CD4-positive, alpha-beta T cell (primary cell): ENCODE measurements at regions not wholly inside any gene's neighbourhood (a gene's known extent, or its start where the extent isn't known, plus 50 kb on each side); places are given as distances from the start of the nearest gene placed in this dataset.

Source experiments
- ATAC-seq: fragments of 200-7000 bp; cut with Tn5 transposase; one replicate; pipeline ENCODE4 v1.10.0; 2022; ENCODE audit warnings: mild to moderate bottlenecking; ENCODE audit not compliant: poor library complexity
- CTCF ChIA-PET: fragments of 350-600 bp; sonication (Branson Sonifier 250); formaldehyde crosslinking; loops from one replicate; lab custom pipeline; 2021; ENCODE audit warnings: antibody characterized with exemption, inconsistent platforms; lab: Charles Lee
- POLR2A ChIA-PET: fragments of 350-600 bp; sonication (Branson Sonifier 250); formaldehyde crosslinking; loops from one replicate; lab custom pipeline; 2021; ENCODE audit warnings: antibody characterized with exemption, inconsistent platforms; lab: Charles Lee
- DNase-seq, 14 experiments: peaks; one replicate each; pipeline ENCODE4 v3.0.0-alpha.2; 2013 to 2020; ENCODE audit warnings: mixed read lengths in 2 of 14
- H3K27ac ChIP-seq, 2 donors: one replicate each; pipeline versions ENCODE4 v1.5.1 to v1.7.0; 2013; ENCODE audit warnings: low read length in 2 of 2, low read depth in 1 of 2, mild to moderate bottlenecking in 1 of 2
- H3K27me3 ChIP-seq, 2 experiments: 1 replicate in 1 of 2; 2 replicates in 1 of 2; pipeline versions ENCODE4 v1.6.1 to v1.7.0; 2013; ENCODE audit warnings: low read length in 2 of 2, control low read depth in 1 of 2, mild to moderate bottlenecking in 1 of 2, moderate library complexity in 1 of 2; ENCODE audit not compliant: insufficient read depth in 2 of 2, control insufficient read depth in 1 of 2
- H3K36me3 ChIP-seq: one replicate; pipeline ENCODE4 v1.6.1; 2013; ENCODE audit warnings: low read length, control low read depth; ENCODE audit not compliant: insufficient read depth
- H3K4me1 ChIP-seq: one replicate; pipeline ENCODE4 v1.6.1; 2013; ENCODE audit warnings: low read length, control low read depth; ENCODE audit not compliant: insufficient read depth
- H3K4me3 ChIP-seq: one replicate; pipeline ENCODE4 v1.5.1; 2013; ENCODE audit warnings: mild to moderate bottlenecking, low read length, moderate library complexity
- H3K9me3 ChIP-seq, 2 experiments: 1 replicate in 1 of 2; 2 replicates in 1 of 2; pipeline versions ENCODE4 v1.6.1 to v1.7.0; 2013; ENCODE audit warnings: low read length in 2 of 2, mild to moderate bottlenecking in 2 of 2, control low read depth in 1 of 2, moderate library complexity in 1 of 2; ENCODE audit not compliant: control insufficient read depth in 1 of 2, insufficient read depth in 1 of 2
- H3K27ac Mint-ChIP-seq: one replicate; pipeline ENCODE4 v1.8.0; 2020; ENCODE audit warnings: mixed read lengths
- H3K27me3 Mint-ChIP-seq: one replicate; pipeline ENCODE4 v1.8.0; 2021; ENCODE audit warnings: mixed read lengths
- H3K36me3 Mint-ChIP-seq: one replicate; pipeline ENCODE4 v1.8.0; 2021; ENCODE audit warnings: low read depth, mixed read lengths
- H3K4me1 Mint-ChIP-seq: one replicate; pipeline ENCODE4 v1.8.0; 2021; ENCODE audit warnings: low read depth, mixed read lengths
- H3K4me3 Mint-ChIP-seq: one replicate; pipeline ENCODE4 v1.8.0; 2020; ENCODE audit warnings: mild to moderate bottlenecking, mixed read lengths
- H3K9me3 Mint-ChIP-seq: one replicate; pipeline ENCODE4 v1.8.0; 2020; ENCODE audit warnings: mixed read lengths
- CTCF ChIP-seq: fragments of 200-600 bp; IDR thresholded peaks from one replicate; pipeline ENCODE4 v1.8.0; 2022; ENCODE audit warnings: antibody characterized with exemption, mild to moderate bottlenecking
- intact Hi-C, 2 experiments: fragments of 100-400 bp; cut with DNase I in 1 of 2; cut with micrococcal nuclease in 1 of 2; formaldehyde crosslinking; loops; one replicate each; pipeline versions ENCODE4 v1.15.1 to v1.9.0; 2023 to 2025; cut with DNase I, micrococcal nuclease

DNA sequence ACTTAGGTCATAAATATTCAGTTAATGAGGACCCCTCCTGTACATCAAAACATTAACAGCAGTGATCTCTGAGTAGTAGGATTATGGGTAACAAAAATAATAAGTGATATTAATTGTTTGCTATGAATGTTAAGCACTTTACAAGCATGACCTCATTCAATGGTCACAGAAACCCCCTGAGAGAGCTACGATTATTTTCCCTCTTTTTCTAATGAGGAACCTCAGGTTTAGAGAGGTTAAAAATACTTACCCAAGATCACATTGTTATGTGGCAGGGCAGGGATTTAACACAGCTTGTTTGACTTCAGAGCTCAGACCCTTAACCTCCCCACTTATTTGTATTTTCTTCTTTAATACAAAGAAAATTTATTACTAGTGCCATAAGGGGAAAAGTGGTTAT, 228.2 kb downstream of the TBL1XR1 start:
- ChIA-PET CTCF (no interaction called here), POLR2A (no interaction called here)
- Mint-ChIP-seq H3K4me1 (peaks cover 6% of the 10 kb centered on the region), H3K36me3 (no peaks in the 10 kb centered on the region), H3K27me3 (no peaks in the 10 kb centered on the region), H3K27ac (no peak overlapping the region), H3K9me3 (no peaks in the 10 kb centered on the region), H3K4me3 (no peak overlapping the region)
- Histone ChIP-seq H3K36me3 (no peaks in the 10 kb centered on the region), H3K9me3 (no peaks in the 10 kb centered on the region), H3K27me3 (no peaks in the 10 kb centered on the region), H3K4me3 (no peak overlapping the region), H3K27ac (no peak overlapping the region), H3K4me1 (no peaks in the 10 kb centered on the region)
- no peak for TF ChIP-seq CTCF
- intact Hi-C loops = no loop called here
- ATAC-seq (no peak), DNase-seq (no peak)

DNA sequence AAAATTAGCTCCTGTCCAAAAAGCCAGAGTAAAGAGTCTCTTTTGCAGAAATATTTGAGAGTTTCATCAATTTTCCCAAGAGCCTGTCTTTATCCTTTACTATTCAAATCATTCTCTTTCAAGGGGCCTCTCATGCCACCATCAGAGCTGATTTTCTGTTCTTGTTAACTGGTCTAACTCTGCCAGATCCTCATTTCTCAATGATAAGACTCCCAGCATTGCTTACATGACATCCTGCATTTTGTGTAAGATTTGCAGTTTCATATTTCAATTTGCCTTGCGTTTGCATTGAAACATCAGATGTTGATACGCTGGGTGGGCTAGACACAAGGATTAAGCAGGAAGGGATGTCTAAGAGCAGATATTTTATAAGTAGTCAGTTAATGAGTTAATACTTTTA, 228.7 kb downstream of the TBL1XR1 start:
- no peaks in the 10 kb centered on the region for H3K9me3 Mint-ChIP-seq
- Histone ChIP-seq H3K36me3 (no peaks in the 10 kb centered on the region), H3K9me3 (no peaks in the 10 kb centered on the region), H3K4me1 (no peaks in the 10 kb centered on the region), H3K27ac (no peak overlapping the region), H3K27me3 (no peaks in the 10 kb centered on the region), H3K4me3 (no peak overlapping the region)
- no peak overlapping the region for H3K27ac Mint-ChIP-seq
- intact Hi-C loops = no loop called here
- ATAC-seq = no peak
- no peaks in the 10 kb centered on the region for H3K36me3 Mint-ChIP-seq
- CTCF ChIA-PET = no interaction called here
- no peak for DNase-seq
- no peak for TF ChIP-seq CTCF
- peaks cover 6% of the 10 kb centered on the region for H3K4me1 Mint-ChIP-seq
- POLR2A ChIA-PET = no interaction called here
- no peaks in the 10 kb centered on the region for H3K27me3 Mint-ChIP-seq
- H3K4me3 Mint-ChIP-seq = no peak overlapping the region

GRCh38 chr3:176967522-176967921, 229.8 kb downstream of the TBL1XR1 start:
- Mint-ChIP-seq H3K27me3 (no peaks in the 10 kb centered on the region), H3K36me3 (no peaks in the 10 kb centered on the region), H3K9me3 (no peaks in the 10 kb centered on the region), H3K27ac (no peak overlapping the region), H3K4me3 (no peak overlapping the region), H3K4me1 (peaks cover 6% of the 10 kb centered on the region)
- no peaks in the 10 kb centered on the region for H3K27me3 ChIP-seq
- no peak overlapping the region for H3K4me3 ChIP-seq
- H3K27ac ChIP-seq = no peak overlapping the region
- ATAC-seq (no peak), DNase-seq (no peak)
- no peaks in the 10 kb centered on the region for H3K36me3 ChIP-seq
- POLR2A ChIA-PET = no interaction called here
- no peak for TF ChIP-seq CTCF
- H3K4me1 ChIP-seq = no peaks in the 10 kb centered on the region
- intact Hi-C loops = no loop called here
- H3K9me3 ChIP-seq = no peaks in the 10 kb centered on the region
- CTCF ChIA-PET = no interaction called here
